Panc1 (cell line): ENCODE measurements at regions not wholly inside any gene's neighbourhood (a gene's known extent, or its start where the extent isn't known, plus 50 kb on each side); places are given as distances from the start of the nearest gene placed in this dataset.

Experiments used
- ATAC-seq: fragments of 200-7000 bp; cut with Tn5 transposase; 2 replicates; pipeline ENCODE4 v1.9.1; 2020; ENCODE audit warnings: mild to moderate bottlenecking, moderate library complexity
- BruUV-seq: library from RNA; stranded (reverse); fragments of 400-500 nt; replicated peaks from 2 replicates; lab custom pipeline; 2021; lab: Mats Ljungman, UMichigan
- CTCF ChIA-PET: fragments of 300-600 bp; sonication (Branson Sonifier 250); formaldehyde crosslinking; loops from one replicate; lab custom pipeline; 2022; ENCODE audit warnings: antibody characterized with exemption; lab: Charles Lee
- POLR2A ChIA-PET: fragments of 300-600 bp; sonication (Branson Sonifier 250); formaldehyde crosslinking; loops from one replicate; lab custom pipeline; 2022; ENCODE audit warnings: antibody characterized with exemption; lab: Charles Lee
- DNase-seq: peaks from one replicate; pipeline ENCODE4 v3.0.0-alpha.2; 2010; ENCODE audit warnings: low read depth, low spot score
- H3K27ac ChIP-seq: 2 replicates; pipeline ENCODE4 v1.5.1; 2011; ENCODE audit warnings: mild to moderate bottlenecking, low read length, inconsistent platforms
- H3K27me3 ChIP-seq: fragments of 200-500 bp; sonication (Bioruptor generic); 2 replicates; pipeline ENCODE4 v1.6.0; 2014; ENCODE audit warnings: low read length, inconsistent platforms; ENCODE audit not compliant: control insufficient read depth, insufficient read depth
- H3K36me3 ChIP-seq: fragments of 200-500 bp; sonication (Bioruptor generic); 2 replicates; pipeline ENCODE4 v1.5.1; 2014; ENCODE audit warnings: inconsistent platforms, mild to moderate bottlenecking, low read length, moderate library complexity; ENCODE audit not compliant: control insufficient read depth, insufficient read depth
- H3K4me1 ChIP-seq: 2 replicates; pipeline ENCODE4 v1.5.1; 2011; ENCODE audit warnings: inconsistent platforms, mild to moderate bottlenecking, low read length, moderate library complexity; ENCODE audit not compliant: control insufficient read depth, insufficient read depth
- H3K4me3 ChIP-seq, 2 experiments: 2 replicates each; pipeline ENCODE4 v1.5.1; 2011 to 2012; ENCODE audit warnings: low read depth in 2 of 2, low read length in 2 of 2, mild to moderate bottlenecking in 2 of 2, inconsistent platforms in 1 of 2, moderate library complexity in 1 of 2
- H3K9me3 ChIP-seq: fragments of 200-500 bp; sonication (Bioruptor generic); 2 replicates; pipeline ENCODE4 v1.5.1; 2014; ENCODE audit warnings: low read depth, mild to moderate bottlenecking, inconsistent platforms, low read length, moderate library complexity; ENCODE audit not compliant: control insufficient read depth, insufficient read depth
- POLR2AphosphoS5 ChIP-seq: IDR thresholded peaks from 2 replicates; pipeline ENCODE4 v1.6.1; 2012; ENCODE audit warnings: mild to moderate bottlenecking, low read depth, low read length, moderate library complexity
- SIN3A ChIP-seq: IDR thresholded peaks from 2 replicates; pipeline ENCODE4 v1.6.1; 2012; ENCODE audit warnings: low read depth, mild to moderate bottlenecking, low read length, moderate library complexity, borderline replicate concordance; ENCODE audit not compliant: insufficient read depth
- TCF7L2 ChIP-seq: IDR thresholded peaks from 2 replicates; pipeline ENCODE4 v1.6.1; 2011; ENCODE audit warnings: mild to moderate bottlenecking, low read depth, low read length, inconsistent platforms
- in situ Hi-C: cut with HindIII; loops from 2 replicates; pipeline ENCODE4 v1.10.0; 2016; ENCODE audit warnings: low sequenced_read_pairs, low pct_unique_long_range_greater_than_20kb
- intact Hi-C: fragments of 100-400 bp; cut with micrococcal nuclease; formaldehyde crosslinking; loops from one replicate; pipeline ENCODE4 v1.10.0; 2022; ENCODE audit not compliant: unreplicated experiment
- TF ChIP-seq, protein P1 (sequence below), 2 experiments: IDR thresholded peaks; 2 replicates each; pipeline ENCODE4 v1.6.1; 2011 to 2012; ENCODE audit warnings: low read depth in 2 of 2, control low read depth in 1 of 2, low read length in 1 of 2, mild to moderate bottlenecking in 1 of 2, moderate library complexity in 1 of 2; ENCODE audit not compliant: insufficient read depth in 1 of 2
- TF ChIP-seq, protein P2 (sequence below): fragments of 450-650 bp; IDR thresholded peaks from 2 replicates; pipeline ENCODE4 v1.5.1; 2017; ENCODE audit warnings: mild to moderate bottlenecking

DNA sequence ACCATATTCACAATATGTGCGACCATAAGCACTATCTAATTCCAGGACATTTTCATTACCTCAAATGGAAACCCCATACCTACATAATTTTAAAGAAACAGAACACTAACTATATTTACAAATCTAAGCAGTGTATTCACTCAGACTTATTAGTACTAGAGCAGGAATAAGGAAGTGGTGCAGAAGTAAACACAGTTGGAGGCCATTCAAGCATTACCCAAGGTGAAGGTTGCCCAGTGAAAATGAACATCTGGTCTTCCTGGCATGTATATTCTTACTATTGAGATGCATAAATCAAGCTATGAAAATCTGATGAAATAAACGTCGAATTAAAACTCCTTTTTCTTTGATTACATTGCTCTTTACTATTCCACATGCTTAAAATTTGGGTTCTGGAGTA lies 78.9 kb upstream of the TTC14 start:
- no peaks in the 10 kb centered on the region for H3K36me3 ChIP-seq
- TF ChIP-seq POLR2AphosphoS5 = no peak
- TF ChIP-seq, protein P1, sequence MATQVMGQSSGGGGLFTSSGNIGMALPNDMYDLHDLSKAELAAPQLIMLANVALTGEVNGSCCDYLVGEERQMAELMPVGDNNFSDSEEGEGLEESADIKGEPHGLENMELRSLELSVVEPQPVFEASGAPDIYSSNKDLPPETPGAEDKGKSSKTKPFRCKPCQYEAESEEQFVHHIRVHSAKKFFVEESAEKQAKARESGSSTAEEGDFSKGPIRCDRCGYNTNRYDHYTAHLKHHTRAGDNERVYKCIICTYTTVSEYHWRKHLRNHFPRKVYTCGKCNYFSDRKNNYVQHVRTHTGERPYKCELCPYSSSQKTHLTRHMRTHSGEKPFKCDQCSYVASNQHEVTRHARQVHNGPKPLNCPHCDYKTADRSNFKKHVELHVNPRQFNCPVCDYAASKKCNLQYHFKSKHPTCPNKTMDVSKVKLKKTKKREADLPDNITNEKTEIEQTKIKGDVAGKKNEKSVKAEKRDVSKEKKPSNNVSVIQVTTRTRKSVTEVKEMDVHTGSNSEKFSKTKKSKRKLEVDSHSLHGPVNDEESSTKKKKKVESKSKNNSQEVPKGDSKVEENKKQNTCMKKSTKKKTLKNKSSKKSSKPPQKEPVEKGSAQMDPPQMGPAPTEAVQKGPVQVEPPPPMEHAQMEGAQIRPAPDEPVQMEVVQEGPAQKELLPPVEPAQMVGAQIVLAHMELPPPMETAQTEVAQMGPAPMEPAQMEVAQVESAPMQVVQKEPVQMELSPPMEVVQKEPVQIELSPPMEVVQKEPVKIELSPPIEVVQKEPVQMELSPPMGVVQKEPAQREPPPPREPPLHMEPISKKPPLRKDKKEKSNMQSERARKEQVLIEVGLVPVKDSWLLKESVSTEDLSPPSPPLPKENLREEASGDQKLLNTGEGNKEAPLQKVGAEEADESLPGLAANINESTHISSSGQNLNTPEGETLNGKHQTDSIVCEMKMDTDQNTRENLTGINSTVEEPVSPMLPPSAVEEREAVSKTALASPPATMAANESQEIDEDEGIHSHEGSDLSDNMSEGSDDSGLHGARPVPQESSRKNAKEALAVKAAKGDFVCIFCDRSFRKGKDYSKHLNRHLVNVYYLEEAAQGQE (IDR thresholded peaks at IDR 0.05; ENCODE audit: insufficient read depth in 1 of 2, low read depth in 2 of 2, low read length in 1 of 2) = no peak
- no peak for TF ChIP-seq SIN3A
- no peak for TF ChIP-seq TCF7L2
- TF ChIP-seq, protein P2, sequence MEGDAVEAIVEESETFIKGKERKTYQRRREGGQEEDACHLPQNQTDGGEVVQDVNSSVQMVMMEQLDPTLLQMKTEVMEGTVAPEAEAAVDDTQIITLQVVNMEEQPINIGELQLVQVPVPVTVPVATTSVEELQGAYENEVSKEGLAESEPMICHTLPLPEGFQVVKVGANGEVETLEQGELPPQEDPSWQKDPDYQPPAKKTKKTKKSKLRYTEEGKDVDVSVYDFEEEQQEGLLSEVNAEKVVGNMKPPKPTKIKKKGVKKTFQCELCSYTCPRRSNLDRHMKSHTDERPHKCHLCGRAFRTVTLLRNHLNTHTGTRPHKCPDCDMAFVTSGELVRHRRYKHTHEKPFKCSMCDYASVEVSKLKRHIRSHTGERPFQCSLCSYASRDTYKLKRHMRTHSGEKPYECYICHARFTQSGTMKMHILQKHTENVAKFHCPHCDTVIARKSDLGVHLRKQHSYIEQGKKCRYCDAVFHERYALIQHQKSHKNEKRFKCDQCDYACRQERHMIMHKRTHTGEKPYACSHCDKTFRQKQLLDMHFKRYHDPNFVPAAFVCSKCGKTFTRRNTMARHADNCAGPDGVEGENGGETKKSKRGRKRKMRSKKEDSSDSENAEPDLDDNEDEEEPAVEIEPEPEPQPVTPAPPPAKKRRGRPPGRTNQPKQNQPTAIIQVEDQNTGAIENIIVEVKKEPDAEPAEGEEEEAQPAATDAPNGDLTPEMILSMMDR = no peak
- ChIA-PET CTCF (no interaction called here), POLR2A (no interaction called here)
- no peaks in the 10 kb centered on the region for H3K27me3 ChIP-seq
- BruUV-seq = no TSS peak
- no peak overlapping the region for H3K27ac ChIP-seq
- DNase-seq = no peak
- no peak overlapping the region for H3K4me3 ChIP-seq
- H3K9me3 ChIP-seq = no peaks in the 10 kb centered on the region
- no peak for ATAC-seq
- in situ Hi-C loops = no loop called here
- intact Hi-C loops = no loop called here
- H3K4me1 ChIP-seq = no peaks in the 10 kb centered on the region

DNA sequence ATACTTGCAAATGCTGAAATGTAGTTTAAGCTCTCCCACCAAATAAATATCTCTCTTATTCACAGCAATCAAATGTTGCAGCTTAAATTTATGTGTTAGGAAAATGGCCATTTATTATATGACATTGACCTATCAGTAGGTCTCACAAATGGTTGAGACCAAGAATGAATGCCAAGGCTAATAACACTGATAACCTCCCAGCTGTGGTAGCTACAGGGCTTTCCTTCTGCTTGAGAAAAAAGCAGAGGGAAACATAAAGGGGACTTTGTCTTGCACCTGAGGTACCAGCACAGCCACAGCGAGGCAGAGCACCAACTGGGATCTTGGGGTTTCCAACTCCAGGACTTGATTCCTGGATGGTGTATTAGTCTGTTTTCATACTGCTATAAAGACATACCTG lies 73.1 kb upstream of the TTC14 start:
- H3K4me1 ChIP-seq = no peaks in the 10 kb centered on the region
- no TSS peak for BruUV-seq
- in situ Hi-C loops = no loop called here
- ChIA-PET CTCF (no interaction called here), POLR2A (no interaction called here)
- ATAC-seq (no peak), DNase-seq (no peak)
- no peaks in the 10 kb centered on the region for H3K27me3 ChIP-seq
- H3K4me3 ChIP-seq = no peak overlapping the region
- no peaks in the 10 kb centered on the region for H3K9me3 ChIP-seq
- no peak for TF ChIP-seq TCF7L2
- TF ChIP-seq, protein P2 = no peak
- no peak for TF ChIP-seq SIN3A
- no peak for TF ChIP-seq POLR2AphosphoS5
- TF ChIP-seq, protein P1 (IDR thresholded peaks at IDR 0.05; ENCODE audit: insufficient read depth in 1 of 2, low read depth in 2 of 2, low read length in 1 of 2) = no peak
- H3K36me3 ChIP-seq = no peaks in the 10 kb centered on the region
- intact Hi-C loops = no loop called here
- H3K27ac ChIP-seq = no peak overlapping the region
